G401.6 (cell line): ENCODE measurements at regions not wholly inside any gene's neighbourhood (a gene's known extent, or its start where the extent isn't known, plus 50 kb on each side); places are given as distances from the start of the nearest gene placed in this dataset.
"Not testable (repeated sequence)": the region's sequence is repeated elsewhere in the genome, so short reads cannot be mapped to it uniquely, and the experiment has no call there.

Experiments
- FAIRE-seq: peaks from 2 replicates; lab custom pipeline; 2012; peaks lifted over from hg19 to GRCh38; lab: Jason Lieb, UNC

DNA sequence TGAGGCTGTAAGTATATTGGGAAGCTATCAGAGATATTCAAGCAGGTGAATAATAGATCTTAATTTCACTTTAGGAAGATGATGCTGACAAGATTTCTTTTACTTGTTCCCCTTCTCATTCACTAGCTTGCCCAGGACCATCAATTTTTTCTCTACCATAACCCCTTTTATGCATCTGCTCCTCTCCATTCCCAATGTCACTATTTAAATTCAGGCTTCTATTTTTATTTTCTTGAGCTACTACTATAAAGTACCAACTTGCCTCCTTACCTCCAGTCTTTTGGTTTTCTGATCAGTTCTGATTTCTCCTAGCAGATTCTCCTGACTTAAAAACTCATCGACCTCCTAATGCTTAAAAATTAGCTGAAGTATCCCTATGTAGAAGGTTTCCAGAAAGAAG is 97.7 kb upstream of the SMIM30 start:
- FAIRE-seq: no peak

DNA sequence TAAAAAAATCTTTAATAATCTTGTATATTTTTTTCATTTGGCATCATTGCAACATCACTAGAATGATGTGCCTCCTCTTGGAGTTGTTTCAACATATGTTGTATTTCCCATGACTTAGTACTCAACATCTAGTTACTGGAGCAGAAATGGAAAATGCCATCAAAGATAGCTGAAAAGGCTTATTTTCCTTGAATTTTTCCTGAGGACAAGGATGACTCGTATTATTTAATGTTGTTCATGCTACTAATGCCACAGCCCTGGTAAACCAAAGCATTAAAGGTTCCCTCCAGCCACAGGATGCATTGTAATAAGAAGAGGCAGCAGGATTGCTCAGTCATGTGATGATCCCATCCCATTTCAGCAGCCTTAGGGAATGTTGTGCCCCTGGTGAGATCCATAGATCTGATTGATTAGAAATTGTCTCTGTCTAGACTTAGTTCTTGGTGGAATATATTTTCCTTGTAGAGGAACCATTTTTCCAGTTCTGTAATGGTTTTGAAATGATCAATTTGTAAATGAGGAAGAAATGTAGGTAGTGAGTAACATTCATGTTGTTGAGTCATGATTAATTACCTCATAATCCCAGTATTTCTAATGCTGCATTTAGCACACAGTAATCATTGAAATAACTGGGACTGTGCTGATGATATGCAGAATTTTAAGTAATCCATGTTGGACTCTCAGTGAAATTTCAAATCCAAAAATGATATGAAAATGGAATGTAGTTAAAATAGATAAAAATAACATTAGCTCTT is 91.3 kb upstream of the SMIM30 start:
- FAIRE-seq: no peak

DNA sequence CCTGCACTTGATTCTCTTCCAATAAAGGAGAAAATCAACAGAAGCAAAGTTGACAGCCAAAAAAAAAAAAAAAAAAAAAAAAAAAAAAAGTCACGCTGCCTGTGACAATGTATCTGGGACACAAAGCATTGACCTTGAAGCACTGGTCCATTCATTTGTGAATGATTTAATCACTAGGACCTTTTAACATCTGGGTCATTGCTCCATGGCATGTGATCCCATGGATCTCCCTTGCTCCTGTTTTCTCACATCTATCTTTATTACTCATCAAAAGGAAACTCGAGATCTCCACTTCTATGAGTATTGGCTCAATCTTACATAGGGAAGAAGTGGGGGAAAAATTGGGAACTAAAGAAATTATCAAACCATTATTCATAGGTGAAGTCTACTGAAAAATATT is 89.6 kb upstream of the SMIM30 start:
- no peak for FAIRE-seq

DNA sequence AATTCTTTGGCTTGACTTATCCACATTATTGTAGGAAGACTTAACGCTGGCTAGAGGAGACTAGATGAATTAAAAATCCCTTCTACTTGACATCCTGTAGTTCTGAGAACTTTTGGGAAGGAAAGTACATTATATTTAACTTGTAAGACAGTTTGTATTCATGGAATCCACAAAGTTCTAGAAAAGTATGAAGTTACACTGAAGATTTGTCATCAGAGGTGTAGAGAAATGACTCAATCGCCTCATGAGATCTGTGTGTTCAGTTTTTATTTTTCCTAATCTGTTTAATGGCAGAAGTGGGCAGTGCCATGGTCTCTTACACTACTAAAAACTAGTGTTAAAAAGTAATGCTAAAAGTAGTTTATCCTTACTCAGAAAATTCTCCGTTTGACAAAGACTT is 89.1 kb upstream of the SMIM30 start:
- no peak for FAIRE-seq

DNA sequence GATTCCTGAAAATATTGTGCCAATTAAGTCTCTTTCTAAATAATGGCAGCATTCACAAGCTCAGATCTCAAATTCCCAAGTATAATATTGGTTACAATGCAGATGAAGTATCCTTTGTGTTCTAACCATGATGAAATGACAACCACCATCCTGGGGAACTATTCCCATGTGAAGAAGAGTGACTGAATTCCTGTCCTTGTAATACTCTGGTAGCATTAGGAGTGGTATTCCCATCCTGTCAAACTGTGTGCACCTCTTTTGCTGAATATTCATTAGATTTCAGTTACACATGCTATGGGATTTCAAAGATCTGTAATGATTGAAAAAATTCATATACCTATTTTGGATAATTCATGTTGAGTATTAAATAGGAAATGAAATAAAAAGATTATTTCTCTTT is 86.1 kb upstream of the SMIM30 start:
- no peak for FAIRE-seq

DNA sequence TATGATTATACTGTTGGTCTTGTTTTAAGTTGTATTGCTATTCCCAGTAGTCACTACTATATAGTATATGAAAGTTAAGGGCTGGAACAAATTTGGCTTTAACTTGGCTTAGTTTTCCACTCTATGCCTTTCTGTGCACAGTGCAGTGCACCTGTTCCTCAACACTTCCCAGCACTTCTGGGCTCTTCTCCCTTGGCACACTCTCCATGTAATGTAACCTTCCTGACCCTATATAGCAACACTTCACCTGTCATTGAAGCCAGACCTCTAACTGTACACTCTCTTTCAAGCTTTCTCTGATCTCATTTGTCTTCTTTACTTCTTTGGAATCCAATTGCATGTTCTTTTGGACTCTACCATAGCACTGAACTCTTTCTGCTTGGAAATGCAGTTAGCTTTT is 83.9 kb upstream of the SMIM30 start:
- FAIRE-seq: no peak

DNA sequence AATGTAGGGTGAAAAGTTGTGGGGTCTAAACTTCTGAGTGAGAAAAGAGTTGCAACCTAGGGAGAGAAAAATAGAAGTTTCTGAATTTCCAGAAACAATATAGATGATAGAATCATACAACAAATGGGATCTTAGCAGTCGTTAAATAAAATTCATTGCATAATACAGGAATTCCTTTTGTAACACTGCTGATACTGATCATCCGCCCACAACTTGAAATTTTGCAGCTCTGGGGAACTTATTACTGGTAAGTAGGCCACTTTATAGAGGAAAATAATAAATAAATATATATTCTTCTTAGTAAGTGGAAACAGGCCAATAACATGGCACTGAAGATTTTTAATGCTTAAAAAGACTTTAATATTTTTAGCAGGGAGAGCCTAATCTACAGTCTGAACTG is 81.9 kb upstream of the SMIM30 start:
- FAIRE-seq: no peak

DNA sequence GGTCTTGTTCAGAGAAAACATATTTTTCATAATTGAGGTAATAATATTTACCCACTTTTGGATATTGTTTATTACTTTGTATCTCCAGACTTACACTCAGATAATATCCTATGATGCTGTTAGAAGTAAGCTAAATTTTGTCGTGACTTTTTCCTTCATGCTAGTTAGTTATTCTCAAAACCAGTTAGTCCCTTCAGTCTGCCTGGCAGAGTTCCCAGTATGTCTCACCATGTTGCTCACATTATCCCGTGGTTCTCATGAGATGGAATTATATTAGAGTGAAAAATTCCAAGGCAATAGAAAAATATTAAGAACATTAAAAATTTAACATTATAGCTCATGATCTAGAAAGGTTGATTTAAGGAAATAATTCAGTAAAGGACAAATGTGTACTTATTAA is 81.5 kb upstream of the SMIM30 start:
- FAIRE-seq: no peak

DNA sequence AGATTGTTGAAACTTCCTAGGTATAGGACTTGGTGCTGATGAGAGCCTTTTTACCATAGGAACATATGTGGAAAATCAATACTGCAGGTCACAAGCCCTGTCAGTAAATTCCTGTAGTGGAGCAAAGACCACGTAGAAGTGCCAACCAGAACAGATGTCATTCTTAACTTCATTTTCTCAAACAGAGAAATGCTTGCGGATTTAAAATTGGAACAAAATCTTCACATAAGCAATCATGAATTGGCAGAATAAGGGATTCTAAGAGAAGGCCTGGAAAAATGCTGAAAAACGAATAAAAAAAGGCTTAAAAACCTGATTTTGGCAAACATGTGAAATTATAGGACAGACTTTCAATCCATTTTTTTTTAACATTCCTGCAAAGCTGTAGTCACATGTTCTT is 80.8 kb upstream of the SMIM30 start:
- FAIRE-seq: no peak

DNA sequence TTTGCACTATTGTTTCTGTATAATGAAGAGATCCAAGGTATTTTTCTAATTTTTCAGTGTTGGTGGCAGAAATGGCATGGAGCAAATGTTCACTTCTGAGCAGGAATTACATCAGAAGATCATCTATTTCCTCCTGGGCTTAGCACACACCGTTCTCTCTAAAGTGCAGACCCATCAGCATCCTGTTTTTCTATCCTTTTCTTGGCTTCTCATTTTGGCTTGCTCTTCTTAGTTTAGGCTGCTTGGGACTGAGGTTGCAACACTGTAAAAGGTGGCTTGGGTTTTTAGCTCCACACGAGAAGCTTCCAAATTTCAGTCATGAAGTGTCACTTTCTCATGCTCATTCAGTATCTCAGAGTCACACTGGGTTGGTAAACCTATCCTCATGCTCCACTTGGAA is 79.9 kb upstream of the SMIM30 start:
- no peak for FAIRE-seq

DNA sequence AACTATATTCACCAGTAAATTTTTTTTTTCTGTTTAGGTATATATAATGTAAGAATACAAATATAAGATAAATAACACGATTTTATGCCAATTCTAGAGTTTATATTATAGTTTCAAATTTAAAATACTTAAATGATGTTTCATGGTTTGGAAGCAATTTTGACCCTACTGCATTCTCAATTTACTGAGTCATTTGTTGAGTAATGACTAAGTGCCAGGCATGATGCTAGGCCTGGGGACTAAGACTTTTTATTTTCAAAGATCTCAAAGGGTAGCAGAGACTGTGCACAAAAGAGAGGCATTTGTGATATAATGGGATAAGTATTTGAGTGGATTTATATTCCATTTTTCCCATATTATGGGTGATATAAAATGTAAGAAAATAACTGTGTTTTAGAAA is 78.9 kb upstream of the SMIM30 start:
- FAIRE-seq: no peak

DNA sequence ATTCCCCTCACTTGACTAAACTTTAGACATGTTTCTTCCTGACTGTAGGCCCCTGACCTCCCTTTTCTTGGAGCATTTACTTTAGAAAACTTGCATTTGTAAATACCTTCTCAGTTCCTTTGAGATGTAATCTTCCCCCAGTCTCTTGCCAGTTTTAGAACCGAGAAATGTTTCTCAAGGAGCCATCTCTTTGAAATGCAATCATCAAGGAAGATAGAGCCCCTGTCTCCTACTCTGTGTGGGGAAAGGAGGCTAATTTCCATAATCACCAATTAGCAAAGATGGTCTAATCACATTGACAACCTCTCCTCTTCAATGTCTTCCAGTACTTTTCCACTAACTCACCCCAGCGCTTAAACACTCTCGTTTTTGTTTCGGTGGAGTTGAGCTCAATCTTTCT is 70.0 kb upstream of the SMIM30 start:
- FAIRE-seq: no peak

DNA sequence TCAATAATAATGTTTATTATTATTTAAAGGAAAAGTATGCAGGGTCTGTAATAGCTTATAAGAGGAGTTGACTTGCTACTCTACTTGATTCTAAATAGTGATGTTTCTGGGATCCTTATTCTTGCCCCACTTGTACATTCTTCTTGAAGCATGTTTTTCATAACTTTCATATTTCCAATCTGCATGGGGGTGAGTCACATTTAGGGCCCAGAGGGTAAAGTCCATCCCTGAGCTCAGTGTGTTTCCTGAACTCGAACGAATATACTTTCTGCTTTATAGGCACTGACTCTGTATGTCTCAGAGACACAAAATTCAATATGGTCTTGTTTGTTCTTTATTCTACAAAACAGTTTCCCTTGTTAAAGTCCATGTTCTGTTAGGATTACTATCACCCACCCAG is 61.0 kb upstream of the SMIM30 start:
- no peak for FAIRE-seq

DNA sequence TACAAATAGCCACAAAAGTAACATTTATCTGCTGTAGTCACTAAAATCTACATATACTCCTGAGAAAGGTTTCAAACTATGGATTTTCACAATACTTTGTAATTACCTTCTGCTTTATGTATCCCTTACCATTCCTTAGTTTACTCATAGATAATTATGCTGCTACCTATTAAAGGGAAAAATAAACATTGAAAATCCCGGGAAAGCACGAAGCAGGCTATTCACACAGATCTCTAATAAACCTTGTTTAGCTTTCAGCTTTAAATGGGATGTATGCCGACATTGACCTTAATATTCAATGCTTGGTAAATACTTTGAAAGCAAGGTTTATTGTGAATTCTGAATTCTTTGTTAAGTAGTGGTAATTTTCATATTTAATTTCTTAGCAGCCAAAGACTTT is 58.5 kb upstream of the SMIM30 start:
- FAIRE-seq: no peak

DNA sequence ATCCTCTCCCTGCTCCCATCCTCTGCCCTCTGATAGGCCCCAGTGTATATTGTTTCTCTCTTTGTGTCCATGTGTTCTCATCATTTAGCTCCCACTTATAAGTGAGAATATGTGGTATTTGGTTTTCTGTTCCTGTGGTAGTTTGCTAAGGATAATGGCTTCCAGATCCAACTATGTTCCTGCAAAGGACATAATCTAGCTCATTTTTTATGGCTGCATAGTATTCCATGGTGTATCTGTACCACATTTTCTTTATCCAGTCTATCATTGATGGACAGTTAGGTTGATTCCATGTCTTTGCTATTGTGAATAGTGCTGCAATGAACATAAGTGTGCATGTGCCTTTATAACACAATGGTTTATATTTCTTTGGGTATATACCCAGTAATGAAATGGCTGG is 57.8 kb upstream of the SMIM30 start:
- not testable (repeated sequence) for FAIRE-seq

DNA sequence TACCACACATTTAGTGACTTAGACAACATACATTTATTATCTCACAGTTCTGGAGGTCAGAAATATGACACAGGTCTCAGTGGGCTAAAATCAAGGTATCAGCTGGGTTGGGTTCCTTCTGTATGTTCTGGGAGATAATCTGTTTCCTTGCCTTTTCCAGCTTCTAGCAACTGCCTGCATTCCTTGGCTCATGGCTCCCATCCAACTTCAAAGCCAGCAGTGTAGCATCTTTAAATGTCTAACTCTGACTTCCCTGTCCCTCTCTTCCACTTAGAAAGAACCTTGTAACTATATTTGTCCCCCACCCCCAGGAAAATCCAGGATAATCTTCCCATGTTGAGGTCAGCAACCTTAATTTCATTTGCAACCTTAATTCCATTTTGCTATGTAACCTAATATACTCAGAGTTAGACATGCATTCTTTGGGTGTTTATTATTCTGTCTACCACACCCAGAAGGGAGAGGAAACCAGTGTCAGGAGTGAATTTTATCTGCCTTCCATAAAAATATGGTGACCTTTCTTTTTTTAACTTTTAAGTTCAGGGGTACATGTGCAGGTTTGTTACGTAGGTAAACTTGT is 57.3 kb upstream of the SMIM30 start:
- FAIRE-seq: no peak

DNA sequence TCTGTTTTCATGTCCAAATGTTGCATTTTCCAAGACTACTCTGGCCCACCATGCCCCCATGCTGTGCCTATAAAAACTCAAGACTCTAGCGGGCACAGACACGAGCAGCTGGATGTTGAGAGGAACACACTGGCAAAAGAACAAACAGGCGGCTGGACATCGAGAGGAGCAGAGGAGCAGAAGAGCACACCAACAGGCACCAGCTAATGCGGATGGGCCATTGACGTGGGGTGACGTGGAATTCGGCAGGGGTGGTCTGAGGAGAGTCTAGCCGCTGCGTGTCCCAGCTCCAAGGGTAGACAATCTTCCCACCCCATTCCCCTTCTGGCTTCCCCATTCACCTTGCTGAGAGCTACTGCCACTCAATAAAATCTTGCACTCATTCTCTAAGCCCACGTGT is 54.4 kb upstream of the SMIM30 start:
- no peak for FAIRE-seq

DNA sequence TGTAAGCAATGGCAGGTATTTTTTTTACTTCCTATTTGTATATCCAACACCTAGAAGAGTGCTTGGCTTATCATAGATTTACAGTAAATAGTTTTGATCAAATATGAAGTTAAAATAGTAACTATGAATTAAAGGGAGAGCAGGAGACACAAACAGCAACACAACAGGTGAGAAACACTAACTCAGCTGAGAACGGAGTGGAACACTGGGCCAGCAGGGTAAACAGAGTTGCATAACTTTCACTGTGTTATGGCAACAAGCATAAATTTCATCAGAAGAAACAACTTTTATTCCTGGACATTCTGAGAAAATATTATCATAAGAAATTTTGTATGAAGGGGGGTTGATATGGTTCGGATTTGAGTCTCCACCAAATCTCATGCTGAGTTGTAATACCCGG is 52.2 kb upstream of the SMIM30 start:
- FAIRE-seq: no peak
